CD8-positive, alpha-beta memory T cell (primary cell): ENCODE measurements at regions not wholly inside any gene's neighbourhood (a gene's known extent, or its start where the extent isn't known, plus 50 kb on each side); places are given as distances from the start of the nearest gene placed in this dataset.
"Not testable (repeated sequence)": the region's sequence is repeated elsewhere in the genome, so short reads cannot be mapped to it uniquely, and the experiment has no call there.

Experiments used
- CTCF ChIA-PET: fragments of 350-600 bp; sonication (Branson Sonifier 250); formaldehyde crosslinking; loops from one replicate; lab custom pipeline; 2021; ENCODE audit warnings: antibody characterized with exemption; lab: Charles Lee
- POLR2A ChIA-PET: fragments of 350-600 bp; sonication (Branson Sonifier 250); formaldehyde crosslinking; loops from one replicate; lab custom pipeline; 2021; ENCODE audit warnings: antibody characterized with exemption; lab: Charles Lee
- DNase-seq, 5 donors: peaks; one replicate each; pipeline versions ENCODE4 v3.0.0 to v3.0.0-alpha.2; 2020 to 2022; ENCODE audit warnings: mixed read lengths in 1 of 5
- H3K27ac ChIP-seq: one replicate; pipeline ENCODE4 v1.7.0; 2013; ENCODE audit warnings: low read depth, mild to moderate bottlenecking, low read length, moderate library complexity
- H3K27me3 ChIP-seq: 2 replicates; pipeline ENCODE4 v1.7.0; 2013; ENCODE audit warnings: low read length, mild to moderate bottlenecking; ENCODE audit not compliant: insufficient read depth, poor library complexity, severe bottlenecking
- H3K36me3 ChIP-seq: 2 replicates; pipeline ENCODE4 v1.7.0; 2013; ENCODE audit warnings: mild to moderate bottlenecking, low read length, moderate library complexity; ENCODE audit not compliant: insufficient read depth
- H3K4me1 ChIP-seq: 2 replicates; pipeline ENCODE4 v1.7.0; 2013; ENCODE audit warnings: mild to moderate bottlenecking, low read length, moderate library complexity; ENCODE audit not compliant: insufficient read depth
- H3K4me3 ChIP-seq: 2 replicates; pipeline ENCODE4 v1.7.0; 2013; ENCODE audit warnings: mild to moderate bottlenecking, low read length
- H3K9me3 ChIP-seq: 2 replicates; pipeline ENCODE4 v1.7.0; 2013; ENCODE audit warnings: mild to moderate bottlenecking, low read length
- H3K27ac Mint-ChIP-seq, 8 donors: one replicate each; pipeline ENCODE4 v1.8.0; 2020 to 2021; ENCODE audit warnings: mixed read lengths in 8 of 8, mild to moderate bottlenecking in 6 of 8, inconsistent platforms in 3 of 8, moderate library complexity in 3 of 8
- H3K27me3 Mint-ChIP-seq, 2 donors: one replicate each; pipeline ENCODE4 v1.8.0; 2020 to 2021; ENCODE audit warnings: mixed read lengths in 2 of 2, mild to moderate bottlenecking in 1 of 2, moderate library complexity in 1 of 2
- H3K36me3 Mint-ChIP-seq, 3 donors: one replicate each; pipeline ENCODE4 v1.8.0; 2020 to 2021; ENCODE audit warnings: mixed read lengths in 3 of 3, inconsistent platforms in 1 of 3, mild to moderate bottlenecking in 1 of 3
- H3K4me1 Mint-ChIP-seq, 3 donors: one replicate each; pipeline ENCODE4 v1.8.0; 2020 to 2021; ENCODE audit warnings: mixed read lengths in 3 of 3, inconsistent platforms in 1 of 3, mild to moderate bottlenecking in 1 of 3
- H3K4me3 Mint-ChIP-seq, 7 donors: one replicate each; pipeline ENCODE4 v1.8.0; 2020 to 2021; ENCODE audit warnings: mixed read lengths in 7 of 7, mild to moderate bottlenecking in 6 of 7, moderate library complexity in 4 of 7, inconsistent platforms in 2 of 7
- H3K9me3 Mint-ChIP-seq, 5 donors: one replicate each; pipeline ENCODE4 v1.8.0; 2020 to 2022; ENCODE audit warnings: mixed read lengths in 5 of 5, mild to moderate bottlenecking in 3 of 5, moderate library complexity in 2 of 5, inconsistent platforms in 1 of 5

DNA sequence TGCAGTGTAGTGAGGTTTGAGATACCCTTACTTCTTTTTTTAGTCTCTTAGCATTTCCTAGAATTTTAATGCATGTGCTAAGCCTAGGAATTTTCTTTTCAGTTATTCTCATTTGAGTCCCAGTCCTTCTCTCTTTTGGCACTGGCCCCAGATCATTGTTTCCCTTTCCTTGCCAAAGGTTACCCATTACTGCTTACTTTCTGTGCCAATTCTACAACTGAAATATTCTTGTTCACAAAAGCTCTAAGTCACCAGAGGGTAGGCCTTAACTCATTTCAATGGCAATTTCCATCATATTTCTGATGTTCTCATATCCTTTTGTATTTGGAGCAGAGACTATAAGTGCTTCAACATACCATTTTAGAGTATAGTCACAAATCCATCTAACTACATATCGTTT, 199.6 kb upstream of the CBLB start:
- Mint-ChIP-seq H3K9me3 (peaks cover 0 to 12% (median 5%) of the 10 kb centered on the region in 5 donors), H3K4me3 (peak overlapping the region in 5 of 7 donors; percentile 4 to 55 (median 20)), H3K27ac (peak overlapping the region; percentile 2 to 93 (median 67)), H3K36me3 (peaks cover 0 to 7% (median 2%) of the 10 kb centered on the region in 3 donors), H3K4me1 (peaks cover 16 to 23% (median 20%) of the 10 kb centered on the region in 3 donors), H3K27me3 (peaks cover 0 to 1% of the 10 kb centered on the region in 2 donors)
- H3K9me3 ChIP-seq = no peaks in the 10 kb centered on the region
- ChIA-PET CTCF (no interaction called here), POLR2A (no interaction called here)
- H3K4me3 ChIP-seq = no peak overlapping the region
- no peaks in the 10 kb centered on the region for H3K27me3 ChIP-seq
- no peak overlapping the region for H3K27ac ChIP-seq
- no peaks in the 10 kb centered on the region for H3K36me3 ChIP-seq
- no peak for DNase-seq
- H3K4me1 ChIP-seq = peaks cover 7% of the 10 kb centered on the region

DNA sequence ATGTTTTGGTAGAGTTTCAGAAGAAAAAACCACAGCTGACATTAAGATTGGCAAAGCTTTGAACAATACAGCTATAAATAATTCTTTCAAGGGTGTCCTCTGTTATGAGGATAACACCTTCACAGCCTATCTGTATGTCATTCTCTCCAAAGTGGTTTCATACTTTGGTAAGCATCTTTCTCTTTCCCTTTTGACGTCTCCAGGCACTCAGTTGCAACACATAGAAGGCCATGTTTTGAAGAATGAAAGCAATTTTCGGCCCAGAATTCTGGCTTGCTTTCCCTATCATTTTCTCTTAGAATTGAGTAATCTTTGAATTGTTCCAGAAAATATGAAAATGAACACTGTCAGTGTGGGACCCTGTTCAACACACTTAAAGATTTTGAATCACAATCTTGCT, 200.0 kb upstream of the CBLB start:
- Mint-ChIP-seq H3K27ac (peak overlapping the region; percentile 2 to 93 (median 70)), H3K36me3 (peaks cover 0 to 5% (median 2%) of the 10 kb centered on the region in 3 donors), H3K27me3 (peaks cover 0 to 1% of the 10 kb centered on the region in 2 donors), H3K4me3 (peak overlapping the region in 6 of 7 donors; percentile 4 to 55 (median 30)), H3K4me1 (peaks cover 16 to 23% (median 20%) of the 10 kb centered on the region in 3 donors), H3K9me3 (peaks cover 0 to 11% (median 3%) of the 10 kb centered on the region in 5 donors)
- ChIA-PET CTCF (no interaction called here), POLR2A (no interaction called here)
- no peak overlapping the region for H3K27ac ChIP-seq
- peaks cover 7% of the 10 kb centered on the region for H3K4me1 ChIP-seq
- H3K36me3 ChIP-seq = no peaks in the 10 kb centered on the region
- H3K27me3 ChIP-seq = no peaks in the 10 kb centered on the region
- DNase-seq = peak in 1 of 5 donors; percentile 49
- no peaks in the 10 kb centered on the region for H3K9me3 ChIP-seq
- H3K4me3 ChIP-seq = no peak overlapping the region

DNA sequence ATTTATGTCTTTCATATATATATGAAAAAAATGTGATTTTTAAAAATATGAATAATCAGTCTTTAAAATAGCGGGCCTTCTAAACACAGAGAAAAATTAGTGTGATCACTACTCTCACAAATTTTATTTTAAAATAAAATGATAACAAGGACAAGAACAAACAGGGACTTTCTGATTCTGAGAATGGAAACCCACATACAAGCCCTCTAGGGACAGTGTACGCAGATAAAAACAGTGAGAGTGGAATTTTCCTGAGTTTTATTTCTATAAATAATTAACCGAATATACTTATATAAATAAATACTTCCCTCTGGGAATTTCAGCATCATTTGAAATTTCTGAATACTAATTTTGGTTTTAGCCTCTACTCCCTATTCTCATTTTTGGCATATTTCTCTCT, 201.4 kb upstream of the CBLB start:
- no peaks in the 10 kb centered on the region for H3K9me3 ChIP-seq
- peaks cover 0 to 3% (median 2%) of the 10 kb centered on the region in 3 donors for H3K36me3 Mint-ChIP-seq
- no peak overlapping the region for H3K4me3 ChIP-seq
- H3K27ac Mint-ChIP-seq = peak overlapping the region in 1 of 8 donors; percentile 16
- no peaks in the 10 kb centered on the region for H3K9me3 Mint-ChIP-seq
- no peaks in the 10 kb centered on the region for H3K27me3 ChIP-seq
- peaks cover 0 to 1% of the 10 kb centered on the region in 2 donors for H3K27me3 Mint-ChIP-seq
- no peak for DNase-seq
- no peak overlapping the region for H3K27ac ChIP-seq
- peak overlapping the region in 2 of 7 donors; percentile 50 to 72 for H3K4me3 Mint-ChIP-seq
- POLR2A ChIA-PET = no interaction called here
- H3K4me1 Mint-ChIP-seq = peaks cover 16 to 23% (median 20%) of the 10 kb centered on the region in 3 donors
- CTCF ChIA-PET = no interaction called here
- H3K4me1 ChIP-seq = peaks cover 7% of the 10 kb centered on the region
- H3K36me3 ChIP-seq = no peaks in the 10 kb centered on the region

DNA sequence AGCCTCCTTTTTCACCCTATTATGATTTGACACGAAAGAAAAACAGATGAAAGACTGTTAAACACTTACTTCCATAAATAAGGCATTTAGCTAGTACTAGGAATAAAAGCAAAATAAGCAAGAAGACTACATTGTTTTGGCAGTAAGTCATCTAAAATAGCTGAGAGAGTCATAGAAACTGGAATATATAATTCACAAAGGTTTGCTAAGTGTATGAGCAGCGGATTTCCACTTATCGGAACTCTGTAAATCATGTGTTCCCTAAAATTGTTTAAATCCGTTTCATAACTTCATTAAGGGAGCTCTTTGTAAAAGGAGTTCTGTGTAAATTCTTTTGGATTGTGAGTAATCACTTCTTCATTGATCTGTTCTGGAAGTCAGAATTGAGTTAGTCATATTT, 202.5 kb upstream of the CBLB start:
- ChIA-PET POLR2A (no interaction called here), CTCF (no interaction called here)
- H3K27me3 ChIP-seq = no peaks in the 10 kb centered on the region
- no peak overlapping the region for H3K27ac ChIP-seq
- H3K36me3 Mint-ChIP-seq = peaks cover 0 to 3% (median 2%) of the 10 kb centered on the region in 3 donors
- peaks cover 16 to 23% (median 20%) of the 10 kb centered on the region in 3 donors for H3K4me1 Mint-ChIP-seq
- H3K4me3 Mint-ChIP-seq = no peak overlapping the region
- H3K9me3 Mint-ChIP-seq = no peaks in the 10 kb centered on the region
- H3K9me3 ChIP-seq = no peaks in the 10 kb centered on the region
- no peak for DNase-seq
- H3K27me3 Mint-ChIP-seq = peaks cover 0 to 1% of the 10 kb centered on the region in 2 donors
- H3K4me3 ChIP-seq = no peak overlapping the region
- peak overlapping the region in 1 of 8 donors; percentile 11 for H3K27ac Mint-ChIP-seq
- peaks cover 7% of the 10 kb centered on the region for H3K4me1 ChIP-seq
- H3K36me3 ChIP-seq = no peaks in the 10 kb centered on the region

DNA sequence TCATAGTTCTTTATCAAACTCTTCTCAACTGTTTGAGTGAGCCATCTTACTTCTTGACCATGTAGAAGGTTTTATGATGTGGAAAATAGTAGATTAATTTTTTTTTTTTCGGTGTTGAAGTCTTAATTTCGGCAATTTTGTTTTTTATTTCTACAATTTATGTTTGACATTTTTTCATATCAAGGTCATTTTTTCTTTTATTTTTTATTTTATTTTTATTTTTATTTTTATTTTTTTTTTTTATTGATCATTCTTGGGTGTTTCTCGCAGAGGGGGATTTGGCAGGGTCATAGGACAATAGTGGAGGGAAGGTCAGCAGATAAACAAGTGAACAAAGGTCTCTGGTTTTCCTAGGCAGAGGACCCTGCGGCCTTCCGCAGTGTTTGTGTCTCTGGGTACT, 203.8 kb upstream of the CBLB start:
- H3K27me3 Mint-ChIP-seq, POLR2A ChIA-PET: not testable (repeated sequence)
- peaks cover 15 to 21% (median 20%) of the 10 kb centered on the region in 3 donors for H3K4me1 Mint-ChIP-seq

DNA sequence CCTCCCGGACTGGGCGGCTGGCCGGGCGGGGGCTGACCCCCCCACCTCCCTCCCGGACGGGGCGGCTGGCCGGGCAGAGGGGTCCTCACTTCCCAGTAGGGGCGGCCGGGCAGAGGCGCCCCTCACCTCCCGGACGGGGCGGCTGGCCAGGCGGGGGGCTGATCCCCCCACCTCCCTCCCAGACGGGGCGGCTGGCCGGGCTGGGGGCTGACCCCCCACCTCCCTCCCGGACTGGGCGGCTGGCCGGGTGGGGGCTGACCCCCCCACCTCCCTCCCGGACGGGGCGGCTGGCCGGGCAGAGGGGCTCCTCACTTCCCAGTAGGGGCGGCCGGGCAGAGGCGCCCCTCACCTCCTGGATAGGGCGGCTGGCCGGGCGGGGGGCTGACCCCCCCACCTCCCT, 205.0 kb upstream of the CBLB start:
- H3K27ac ChIP-seq, DNase-seq, H3K9me3 ChIP-seq, H3K4me1 Mint-ChIP-seq, H3K27ac Mint-ChIP-seq, H3K36me3 Mint-ChIP-seq, POLR2A ChIA-PET, H3K4me3 ChIP-seq, H3K27me3 ChIP-seq, H3K27me3 Mint-ChIP-seq, H3K4me3 Mint-ChIP-seq, H3K4me1 ChIP-seq, H3K9me3 Mint-ChIP-seq, CTCF ChIA-PET, H3K36me3 ChIP-seq: not testable (repeated sequence)

More for the DNA sequence above, 203.8 kb upstream of the CBLB start:
- H3K9me3 ChIP-seq, H3K4me3 Mint-ChIP-seq, H3K36me3 ChIP-seq, H3K27ac ChIP-seq, H3K27me3 ChIP-seq, CTCF ChIA-PET, H3K4me1 ChIP-seq, H3K36me3 Mint-ChIP-seq, H3K9me3 Mint-ChIP-seq, H3K4me3 ChIP-seq, DNase-seq: not testable (repeated sequence)
- H3K27ac Mint-ChIP-seq = peak overlapping the region in 1 of 8 donors; percentile 43

DNA sequence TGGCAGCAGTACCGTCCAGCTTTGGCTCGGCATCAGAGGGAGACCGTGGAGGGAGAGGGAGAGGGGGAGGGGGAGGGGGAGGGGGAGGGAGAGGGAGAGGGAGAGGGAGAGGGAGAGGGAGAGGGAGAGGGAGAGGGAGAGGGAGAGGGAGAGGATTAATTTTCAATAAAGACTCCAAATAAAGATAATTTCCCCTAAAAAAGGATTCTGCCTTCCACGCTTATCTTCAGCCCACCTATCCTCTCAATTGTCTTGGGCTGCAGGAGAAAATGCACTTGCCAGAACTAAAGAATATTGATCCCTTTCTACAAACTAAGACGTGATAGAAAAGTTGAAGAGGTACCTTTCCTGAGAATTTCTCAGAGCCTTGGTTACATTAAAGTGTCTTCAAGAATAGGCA, 206.9 kb upstream of the CBLB start:
- H3K36me3 ChIP-seq, H3K4me1 Mint-ChIP-seq, H3K27me3 Mint-ChIP-seq, H3K4me1 ChIP-seq, H3K9me3 ChIP-seq, H3K27ac ChIP-seq, H3K4me3 Mint-ChIP-seq, H3K27me3 ChIP-seq, H3K9me3 Mint-ChIP-seq, H3K4me3 ChIP-seq, H3K27ac Mint-ChIP-seq, H3K36me3 Mint-ChIP-seq, CTCF ChIA-PET, DNase-seq, POLR2A ChIA-PET: not testable (repeated sequence)

DNA sequence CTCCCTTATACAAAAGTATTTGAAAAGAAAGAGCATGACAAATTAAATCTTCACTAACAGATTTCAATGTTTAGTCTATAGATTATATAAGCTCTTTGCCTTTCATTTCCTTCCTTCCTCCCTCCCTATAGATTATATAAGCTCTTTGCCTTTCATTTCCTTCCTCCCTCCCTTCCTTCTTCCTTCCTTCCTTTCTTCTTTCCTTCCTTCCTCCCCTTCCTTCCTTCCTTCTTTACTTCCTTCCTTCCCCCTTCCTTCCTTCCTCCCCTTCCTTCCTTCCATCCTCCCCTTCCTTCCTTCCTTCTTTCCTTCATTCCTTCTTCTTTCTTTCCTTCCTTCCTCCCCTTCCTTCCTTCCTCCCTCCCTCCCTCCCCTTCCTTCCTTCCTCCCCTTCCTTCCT, 209.8 kb upstream of the CBLB start:
- Histone ChIP-seq H3K9me3 (no peaks in the 10 kb centered on the region), H3K27ac (no peak overlapping the region), H3K4me3 (no peak overlapping the region), H3K36me3 (no peaks in the 10 kb centered on the region), H3K27me3 (no peaks in the 10 kb centered on the region), H3K4me1 (no peaks in the 10 kb centered on the region)
- no peak for DNase-seq
- H3K4me1 Mint-ChIP-seq = peaks cover 13 to 19% (median 17%) of the 10 kb centered on the region in 3 donors
- H3K36me3 Mint-ChIP-seq = no peaks in the 10 kb centered on the region
- ChIA-PET POLR2A (no interaction called here), CTCF (interaction anchor here (0.9 kb wide), 1 partner anchor 17 kb away, joined by 3 read pairs; no protein-coding TSS in a partner anchor)
- no peak overlapping the region for H3K4me3 Mint-ChIP-seq
- H3K27ac Mint-ChIP-seq = peak overlapping the region in 1 of 8 donors; percentile 54
- H3K9me3 Mint-ChIP-seq = peaks cover 0 to 2% (median 0%) of the 10 kb centered on the region in 5 donors
- no peaks in the 10 kb centered on the region for H3K27me3 Mint-ChIP-seq
